GM10248 (cell line): ENCODE measurements at regions not wholly inside any gene's neighbourhood (a gene's known extent, or its start where the extent isn't known, plus 50 kb on each side); places are given as distances from the start of the nearest gene placed in this dataset.

Source experiments
- CTCF ChIA-PET: fragments of 300-600 bp; sonication (Branson Sonifier 250); formaldehyde crosslinking; extraction: SDS; loops from one replicate; lab custom pipeline; 2021; ENCODE audit warnings: antibody characterized with exemption; lab: Yijun Ruan, JAX
- POLR2A ChIA-PET: fragments of 350-650 bp; sonication (Branson Sonifier 250); formaldehyde crosslinking; extraction: SDS; loops from one replicate; lab custom pipeline; 2020; ENCODE audit warnings: antibody characterized with exemption; lab: Yijun Ruan, JAX
- DNase-seq: peaks from one replicate; pipeline ENCODE4 v3.0.0; 2012; ENCODE audit errors: extremely low spot score
- CTCF ChIP-seq: IDR thresholded peaks from 2 replicates; pipeline ENCODE4 v1.5.1; 2012; ENCODE audit warnings: mild to moderate bottlenecking, low read depth; ENCODE audit errors: extremely low read depth, missing control alignments, control extremely low read depth

GRCh38 chr6:126537061-126537816 lies 197.3 kb downstream of the CENPW start:
- DNase-seq: no peak

GRCh38 chr6:126539022-126539421 lies 199.1 kb downstream of the CENPW start:
- TF ChIP-seq CTCF: no peak
- DNase-seq: no peak
- POLR2A ChIA-PET: no interaction called here
- CTCF ChIA-PET: interaction anchor here (0.8 to 1.7 kb wide), 3 partner anchors 8 to 10 kb away, joined by 3 to 5 read pairs (median 3); no protein-coding TSS in a partner anchor

More at GRCh38 chr6:126537061-126537816, 197.3 kb downstream of the CENPW start:
- ChIA-PET CTCF (interaction anchor here (1.1 kb wide), 1 partner anchor 10 kb away, joined by 3 read pairs; no protein-coding TSS in a partner anchor), POLR2A (no interaction called here)
- no peak for TF ChIP-seq CTCF

GRCh38 chr6:126540161-126540560 lies 200.2 kb downstream of the CENPW start:
- ChIA-PET POLR2A (no interaction called here), CTCF (interaction anchor here (1.7 kb wide), 1 partner anchor 8 kb away, joined by 5 read pairs; no protein-coding TSS in a partner anchor)
- TF ChIP-seq CTCF: no peak
- DNase-seq: no peak

GRCh38 chr6:126541806-126542491 lies 202.0 kb downstream of the CENPW start:
- no peak for TF ChIP-seq CTCF
- ChIA-PET POLR2A (no interaction called here), CTCF (no interaction called here)
- no peak for DNase-seq

- ChIA-PET POLR2A (no interaction called here), CTCF (no interaction called here)
- no peak for TF ChIP-seq CTCF
- DNase-seq: no peak
These were observed 206.7 kb downstream of the CENPW start for GRCh38 chr6:126546541-126547120.

- ChIA-PET POLR2A (no interaction called here), CTCF (interaction anchor here (0.9 to 1.5 kb wide), 4 partner anchors 9 to 17 kb away, joined by 3 to 7 read pairs (median 4); no protein-coding TSS in a partner anchor)
- DNase-seq: no peak
- TF ChIP-seq CTCF: no peak
These were observed 208.4 kb downstream of the CENPW start for GRCh38 chr6:126548300-126548699.
